GM19397 (cell line): ENCODE measurements at regions not wholly inside any gene's neighbourhood (a gene's known extent, or its start where the extent isn't known, plus 50 kb on each side); places are given as distances from the start of the nearest gene placed in this dataset.
"Not testable (repeated sequence)": the region's sequence is repeated elsewhere in the genome, so short reads cannot be mapped to it uniquely, and the experiment has no call there.

Source experiments
- ATAC-seq: cut with Tn5 transposase; IDR thresholded peaks from one replicate; pipeline ENCODE4 v1.9.1; 2021; ENCODE audit warnings: mild to moderate bottlenecking, moderate library complexity; ENCODE audit not compliant: unreplicated experiment

DNA sequence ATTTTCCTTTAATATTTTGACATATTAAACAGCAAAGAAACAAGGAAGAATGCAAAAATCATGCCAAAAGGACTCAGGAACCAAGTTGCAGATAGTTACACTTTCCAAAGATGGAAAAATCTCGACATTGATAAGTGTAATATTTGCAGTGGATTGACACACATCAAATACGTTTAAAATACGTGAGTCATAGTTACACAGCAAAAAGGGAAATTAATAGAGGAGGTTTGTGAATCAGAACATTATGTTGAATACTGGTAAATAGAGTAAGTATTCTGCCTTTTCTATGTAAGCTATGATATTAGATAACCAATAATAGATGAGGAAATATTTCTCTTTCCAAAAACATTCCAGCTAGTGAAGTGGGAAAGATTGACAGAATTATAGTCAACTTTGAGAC, 1761.3 kb upstream of the IGFBP7 start:
- ATAC-seq: no peak

DNA sequence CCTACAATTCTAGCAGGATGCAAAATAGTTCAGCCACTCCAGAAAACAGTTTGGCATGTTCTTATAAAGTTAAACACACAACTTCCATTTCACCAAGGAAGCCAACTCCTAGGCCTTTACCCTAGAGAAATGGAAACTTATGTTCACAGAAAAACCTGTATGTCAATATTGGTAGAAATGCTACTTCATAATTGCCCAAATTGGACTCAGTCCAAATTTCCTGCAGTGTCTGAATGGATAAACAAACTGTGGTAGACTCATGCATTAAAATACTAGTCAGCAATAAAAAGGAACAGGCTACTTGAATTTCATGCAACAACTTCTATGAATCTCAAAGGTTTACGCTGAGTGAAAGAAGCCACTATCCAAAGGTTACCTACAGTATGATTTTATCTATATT, 1738.8 kb upstream of the IGFBP7 start:
- ATAC-seq: no peak

DNA sequence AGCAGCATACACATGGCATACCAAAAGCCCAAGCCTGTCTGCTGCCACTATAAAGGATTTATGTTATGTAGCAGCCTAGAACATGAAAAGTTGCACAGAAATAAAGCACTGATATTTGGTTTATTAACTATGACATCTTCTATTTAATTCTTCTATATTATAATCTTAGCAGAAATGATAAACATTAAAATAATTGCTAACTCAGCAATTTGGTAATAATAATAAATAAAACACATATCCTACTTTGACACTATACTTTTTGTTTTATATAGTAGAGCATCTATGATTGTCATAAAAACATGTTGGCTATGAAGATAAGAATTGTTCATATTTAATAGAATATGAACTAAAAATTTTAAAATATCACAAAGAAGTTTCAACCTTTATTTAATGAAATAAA, 1733.3 kb upstream of the IGFBP7 start:
- no peak for ATAC-seq

DNA sequence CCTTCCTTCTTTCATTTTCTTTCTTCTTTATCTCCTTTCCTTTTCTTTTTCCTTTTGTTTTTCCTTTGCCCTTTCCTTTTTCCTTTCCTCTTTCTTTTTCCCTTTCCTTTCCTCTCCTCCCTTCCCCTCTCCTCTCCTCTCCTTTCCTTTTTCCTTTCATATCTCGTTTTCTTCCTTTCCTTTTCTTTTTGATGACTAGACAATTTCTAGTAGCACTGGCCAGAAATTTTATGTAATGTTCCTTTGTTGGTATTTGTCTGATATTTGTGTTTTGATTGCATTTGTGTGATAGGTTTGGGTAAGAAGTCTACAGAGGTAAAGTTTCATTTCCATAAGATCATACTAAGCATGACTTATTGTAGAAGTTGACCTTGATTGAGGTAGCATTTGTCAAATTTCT, 1722.9 kb upstream of the IGFBP7 start:
- no peak for ATAC-seq

DNA sequence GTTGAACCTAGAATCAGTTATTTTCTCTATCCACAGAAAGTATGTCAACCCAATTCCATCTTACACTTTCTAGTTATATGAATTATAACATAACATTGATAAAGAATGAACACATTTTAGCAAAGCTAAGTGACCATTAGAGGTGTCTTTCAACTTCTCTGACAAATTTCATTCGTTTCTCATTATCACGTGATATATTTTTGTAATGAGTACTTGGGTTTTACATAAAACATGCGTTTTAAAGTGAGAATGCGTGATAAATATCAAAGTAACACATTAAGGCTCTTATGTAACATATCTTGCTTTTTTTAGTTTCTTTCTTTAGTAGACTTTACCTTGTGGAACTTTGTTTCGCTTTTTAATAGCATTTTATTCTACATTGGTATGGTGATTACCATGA, 1715.1 kb upstream of the IGFBP7 start:
- no peak for ATAC-seq

DNA sequence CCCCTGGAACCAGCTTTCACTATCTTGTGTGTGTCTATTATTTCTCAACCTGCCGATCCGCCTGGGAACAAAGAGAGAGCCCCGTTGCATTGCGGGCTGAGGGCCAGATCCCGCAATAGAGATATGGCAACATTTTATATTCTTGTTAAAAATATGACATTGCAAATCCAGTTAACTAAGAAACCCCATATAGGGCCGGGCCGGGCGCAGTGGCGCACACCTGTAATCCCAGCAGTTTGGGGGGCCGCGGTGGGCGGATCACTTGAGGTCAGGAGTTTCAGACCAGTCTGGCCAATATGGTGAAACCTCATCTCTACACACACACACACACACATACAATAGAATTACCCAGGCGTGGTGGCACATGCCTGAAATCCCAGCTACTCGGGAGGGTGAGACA, 1708.4 kb upstream of the IGFBP7 start:
- not testable (repeated sequence) for ATAC-seq

DNA sequence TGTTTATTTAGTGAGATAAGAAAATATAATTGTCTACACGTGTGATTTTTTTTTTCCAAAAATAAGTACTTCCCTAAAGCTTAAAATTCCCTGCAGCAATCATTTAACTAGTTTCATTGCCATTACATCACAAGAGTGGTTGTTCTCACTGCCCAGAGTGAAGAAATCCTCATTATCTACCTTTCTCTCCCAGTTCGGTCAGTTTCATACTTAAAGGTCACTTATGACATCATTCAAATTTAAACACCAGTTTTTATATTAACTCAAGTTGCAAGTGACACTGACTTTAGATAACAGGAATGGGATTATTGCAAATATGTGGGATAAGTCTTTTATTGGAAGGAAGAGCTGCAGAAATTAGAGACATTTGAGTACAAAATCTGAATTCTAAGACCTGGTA, 1699.8 kb upstream of the IGFBP7 start:
- no peak for ATAC-seq

DNA sequence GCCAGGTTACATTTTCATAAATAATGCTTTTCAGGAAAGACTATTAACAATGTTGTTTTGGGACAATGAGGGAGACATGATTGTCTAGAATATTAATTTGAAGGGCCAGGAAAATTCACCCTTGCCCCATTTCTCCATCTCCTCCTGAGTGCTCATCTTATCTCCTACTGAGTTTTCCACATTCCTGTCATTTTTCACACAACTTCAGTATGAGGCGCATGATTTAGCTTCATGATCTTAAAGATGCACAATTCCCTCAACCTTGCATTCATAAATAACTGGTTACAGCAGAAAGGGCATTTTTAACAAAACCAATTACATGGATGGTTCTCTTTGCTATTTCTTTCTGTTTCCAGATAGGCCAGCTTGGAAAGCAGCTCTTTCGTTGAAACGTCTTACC, 1699.2 kb upstream of the IGFBP7 start:
- no peak for ATAC-seq

DNA sequence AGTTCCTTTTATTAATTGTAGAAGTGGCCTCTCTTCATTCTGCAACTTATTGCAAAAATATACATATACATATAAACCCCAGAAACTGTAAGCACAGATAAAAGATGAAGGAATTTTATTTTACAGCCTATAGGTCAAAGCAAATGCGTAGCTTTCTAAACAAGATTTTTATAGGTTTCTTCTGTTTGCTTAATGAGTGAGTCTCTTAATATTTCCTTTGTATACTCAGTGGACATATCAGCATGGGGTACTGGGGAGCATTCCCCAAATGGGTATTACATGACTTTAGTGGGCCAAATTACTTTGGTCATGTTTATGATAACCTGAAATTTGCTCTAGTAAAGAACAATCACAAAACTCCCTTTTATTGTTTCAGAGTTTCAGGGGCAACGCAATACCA, 1698.6 kb upstream of the IGFBP7 start:
- ATAC-seq: no peak

DNA sequence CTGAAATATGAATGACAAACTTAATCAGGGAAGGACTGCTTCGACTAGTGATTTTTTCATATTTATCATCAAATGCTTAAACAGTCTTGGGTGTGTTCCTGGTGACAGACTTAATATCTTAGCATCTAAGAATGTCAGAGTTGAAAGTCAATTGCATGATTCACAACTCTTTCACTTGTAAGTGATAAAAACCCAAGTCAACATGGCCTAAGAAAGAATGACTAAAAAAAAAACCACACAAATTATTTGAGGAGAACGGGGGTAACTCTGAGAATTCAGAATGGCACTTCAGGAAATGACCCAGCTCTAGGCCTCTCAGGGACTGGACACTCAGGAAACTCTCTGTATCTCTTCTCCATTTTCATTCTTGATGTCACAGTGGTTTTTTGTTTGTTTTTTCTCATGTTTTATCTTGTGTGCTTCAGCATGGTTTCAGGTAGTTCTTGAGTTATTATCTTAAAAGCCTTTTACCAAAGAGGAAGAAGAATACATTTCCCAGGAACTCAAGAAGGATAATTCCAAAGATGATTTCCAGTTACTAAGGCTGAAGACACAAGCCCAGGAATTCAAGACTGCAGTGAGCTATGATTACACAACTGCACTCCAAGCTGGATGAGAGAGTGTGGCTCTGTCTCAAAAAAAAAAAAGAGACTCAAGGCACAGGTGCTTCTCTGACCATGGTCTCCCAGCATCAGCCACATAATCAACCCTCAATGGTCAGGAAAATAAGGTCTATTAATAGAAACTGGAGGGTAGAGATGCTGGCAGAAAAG, 1697.8 kb upstream of the IGFBP7 start:
- no peak for ATAC-seq

DNA sequence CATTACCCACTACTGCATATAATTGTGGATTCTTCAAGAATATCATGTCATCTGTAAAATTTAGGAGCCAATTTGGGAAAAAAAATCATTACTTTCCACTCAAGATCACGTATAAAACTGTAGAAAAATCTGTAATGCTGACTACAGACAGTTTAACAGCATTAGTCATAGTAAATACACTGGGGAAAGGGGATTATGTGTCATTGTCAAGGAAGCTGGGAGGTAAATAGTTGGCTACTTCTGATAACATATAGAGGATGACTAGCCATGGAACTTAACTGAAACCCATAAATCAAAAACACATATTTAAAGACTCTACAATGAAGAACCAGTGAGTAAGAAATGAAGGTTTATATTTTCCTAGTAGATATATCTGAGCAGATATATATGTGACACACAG, 1666.4 kb upstream of the IGFBP7 start:
- no peak for ATAC-seq

DNA sequence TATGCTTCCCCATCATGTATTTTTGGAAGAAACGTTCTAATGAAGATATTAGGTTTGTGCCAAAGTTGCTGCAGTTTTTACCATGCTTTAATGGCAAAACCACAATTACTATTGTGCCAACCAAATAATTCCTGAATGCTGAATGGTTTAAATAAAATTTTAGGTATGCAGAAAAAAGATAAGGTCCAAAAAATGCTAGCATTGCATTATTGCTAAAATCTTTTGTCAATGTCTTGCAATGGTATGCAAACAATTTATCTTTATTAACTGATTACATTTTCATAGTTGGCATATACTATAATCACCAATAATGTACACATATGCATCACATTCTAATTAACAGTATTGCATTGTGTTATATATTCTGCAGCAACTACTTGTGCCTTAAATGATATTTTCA, 1657.4 kb upstream of the IGFBP7 start:
- ATAC-seq: no peak

DNA sequence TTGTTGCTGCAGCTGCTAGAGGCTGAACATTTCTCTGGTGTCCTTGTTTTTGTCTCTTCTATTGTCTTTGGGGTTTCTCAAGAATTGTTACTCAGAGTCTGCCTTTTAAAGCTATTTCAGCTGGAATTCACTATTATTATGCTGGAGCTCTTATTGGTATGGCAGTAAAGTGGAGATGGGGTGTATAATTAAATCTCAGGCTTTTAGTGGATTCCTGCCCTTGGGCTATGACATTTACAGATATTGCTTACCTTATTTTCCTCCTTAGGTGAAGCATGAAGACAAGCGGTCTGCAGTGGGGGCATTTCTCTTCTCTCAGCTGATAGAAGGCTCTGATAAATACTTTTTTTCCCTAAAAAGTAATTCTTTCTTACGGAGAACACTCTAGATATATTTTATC, 1656.6 kb upstream of the IGFBP7 start:
- no peak for ATAC-seq

DNA sequence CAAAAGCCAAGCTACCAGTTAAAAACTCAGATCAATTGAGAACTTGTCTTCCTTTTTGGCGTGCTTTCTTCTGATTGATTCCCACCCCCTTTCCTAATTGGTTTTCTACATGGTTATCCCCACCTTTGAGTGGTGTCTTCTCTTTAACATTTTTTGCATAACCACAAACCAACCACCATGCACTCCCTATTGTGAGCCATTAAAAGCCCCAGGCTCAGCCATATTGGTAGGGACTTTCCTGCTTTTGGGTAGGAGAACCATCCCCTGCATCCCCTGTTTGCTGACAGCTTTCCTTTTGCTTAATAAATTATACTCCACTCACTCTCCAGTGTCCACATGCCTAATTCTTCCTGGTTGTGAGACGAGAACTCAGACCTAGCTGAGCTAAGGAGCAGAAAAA, 1651.4 kb upstream of the IGFBP7 start:
- ATAC-seq: no peak

DNA sequence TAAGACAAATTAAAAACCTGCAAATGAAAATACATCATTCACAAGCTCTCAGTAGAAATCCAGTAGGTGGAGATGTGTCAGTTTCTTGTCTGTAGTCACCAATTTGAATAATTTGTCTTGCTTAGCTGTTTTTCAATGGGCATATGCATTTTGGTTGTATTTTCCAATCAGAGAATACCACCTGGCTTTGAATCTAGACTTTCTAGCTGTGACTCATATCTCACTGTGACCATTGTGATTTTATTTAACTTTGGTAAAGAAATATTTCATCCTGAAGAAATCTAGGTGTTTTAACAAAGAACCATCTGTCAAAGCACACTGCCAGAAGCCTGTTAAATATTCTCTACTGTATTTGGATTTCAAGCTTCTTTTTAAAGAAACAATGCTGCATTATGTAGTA, 1650.6 kb upstream of the IGFBP7 start:
- no peak for ATAC-seq

DNA sequence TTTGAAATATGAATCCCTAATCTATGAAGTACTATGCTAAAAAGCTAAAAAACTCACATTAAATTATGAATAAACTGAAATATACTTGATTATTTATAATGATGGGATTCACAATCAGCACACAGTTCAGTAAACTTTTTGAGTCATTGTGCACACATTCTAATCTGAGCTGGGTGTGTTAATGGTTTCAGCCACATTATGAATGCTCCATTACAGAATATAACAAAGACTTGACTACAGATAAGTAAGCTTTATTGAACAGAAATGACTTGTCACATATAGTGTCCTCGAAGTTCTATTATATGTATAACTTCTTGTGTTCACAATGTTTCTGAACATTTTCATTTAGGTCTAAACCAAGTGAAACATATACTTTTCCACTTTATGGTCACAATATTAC, 1649.9 kb upstream of the IGFBP7 start:
- ATAC-seq: no peak

DNA sequence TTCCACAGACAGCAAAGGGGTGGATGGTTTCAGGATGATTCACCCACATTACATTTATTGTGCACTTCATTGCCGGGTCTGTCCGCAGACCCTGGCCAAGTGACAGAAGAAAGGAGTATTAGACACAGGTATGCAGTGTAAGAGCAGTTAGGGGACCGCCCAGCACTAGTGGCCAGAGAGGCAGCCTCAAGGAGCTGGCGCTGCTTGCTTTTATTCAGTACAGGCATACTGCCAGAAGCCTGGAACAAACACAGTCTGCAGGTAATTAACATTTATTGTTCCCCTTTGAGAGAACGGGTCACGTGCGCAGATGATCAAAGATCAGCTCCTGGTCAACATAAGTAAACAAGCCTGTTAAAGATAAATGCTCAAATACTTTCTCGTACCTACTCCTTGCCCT, 1639.0 kb upstream of the IGFBP7 start:
- ATAC-seq: no peak

DNA sequence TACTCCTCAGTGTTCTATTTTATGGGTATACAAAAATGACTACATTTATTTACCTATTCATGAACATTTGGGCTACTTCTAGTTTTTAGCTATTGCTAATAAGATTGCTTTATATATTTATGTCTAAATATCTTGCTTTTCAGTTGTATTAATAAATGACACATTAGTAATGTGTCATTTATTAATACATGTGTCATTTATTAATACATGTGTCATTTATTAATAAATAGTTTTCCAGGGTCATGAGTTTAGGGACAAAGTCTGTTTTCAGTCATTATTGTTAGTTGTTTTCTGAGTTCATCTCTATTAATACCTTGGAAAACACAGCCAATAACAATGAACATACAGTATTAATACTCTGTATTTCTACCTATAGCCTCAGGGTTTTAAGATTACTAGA, 1630.7 kb upstream of the IGFBP7 start:
- ATAC-seq: no peak

DNA sequence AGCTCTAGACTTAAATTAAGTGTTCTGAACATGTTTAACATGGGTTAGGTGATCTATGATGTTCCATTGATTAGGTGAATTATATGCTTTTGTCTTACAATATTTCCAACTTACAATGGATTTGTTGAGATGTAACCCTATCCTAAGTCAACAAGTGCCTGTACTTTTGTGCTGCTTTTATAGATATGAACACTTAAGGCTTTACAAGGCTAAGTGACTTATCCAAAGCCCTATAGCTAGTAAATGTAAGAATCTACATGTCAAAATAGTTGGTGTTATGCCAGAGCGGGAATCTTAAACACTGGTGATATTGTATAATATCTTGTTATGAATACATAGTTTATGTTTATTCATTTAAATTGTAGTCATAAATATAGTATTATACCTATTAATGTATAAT, 1629.1 kb upstream of the IGFBP7 start:
- ATAC-seq: no peak

DNA sequence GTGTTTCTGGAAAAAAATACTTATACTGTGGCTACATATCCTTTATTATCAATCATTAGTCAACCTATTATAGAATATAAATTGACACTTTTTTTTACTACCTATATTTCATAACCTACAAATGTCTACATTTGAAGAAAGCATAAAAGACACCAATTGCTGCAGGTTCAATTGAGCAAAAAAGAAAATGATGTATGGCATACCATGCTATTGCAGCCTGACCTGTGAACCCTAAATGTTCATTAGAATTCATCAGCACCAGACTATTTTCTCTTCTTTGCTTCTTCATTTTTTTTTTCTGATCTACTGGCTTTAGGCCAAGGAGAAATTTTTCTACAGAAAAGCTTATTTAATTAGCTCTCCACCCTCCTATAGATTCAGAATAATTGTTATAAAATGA, 1628.2 kb upstream of the IGFBP7 start:
- ATAC-seq: no peak

DNA sequence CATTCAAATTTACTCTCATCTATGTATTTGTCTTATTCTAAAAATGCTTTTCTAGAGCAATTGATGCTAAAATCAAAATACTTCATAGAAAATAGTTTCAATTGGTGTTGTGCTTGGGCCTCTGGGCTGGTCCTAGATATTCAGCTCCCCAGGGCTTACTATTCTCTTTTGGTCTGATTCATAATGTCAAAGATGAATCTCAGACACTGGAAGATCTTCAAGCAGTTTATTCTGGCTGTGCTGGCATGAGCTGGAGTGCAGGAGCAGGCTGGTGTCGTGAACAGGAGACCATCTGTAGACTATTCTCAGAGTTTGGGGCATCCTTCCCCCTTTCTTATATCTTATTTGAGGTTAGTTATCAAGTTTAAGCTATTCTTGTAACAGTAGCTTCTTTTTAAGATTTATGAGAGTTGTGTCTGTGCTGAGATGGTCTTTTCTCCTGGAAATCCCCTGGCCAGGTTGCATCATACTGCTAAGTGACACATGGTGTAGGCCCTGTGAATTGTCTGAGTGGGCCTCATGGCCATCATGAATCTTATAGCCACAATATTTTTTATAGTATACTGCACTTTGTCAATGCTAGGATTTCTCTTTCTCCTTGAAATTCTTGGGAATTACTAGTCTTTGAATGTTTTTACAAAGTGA, 1624.0 kb upstream of the IGFBP7 start:
- peak; percentile 67 for ATAC-seq

DNA sequence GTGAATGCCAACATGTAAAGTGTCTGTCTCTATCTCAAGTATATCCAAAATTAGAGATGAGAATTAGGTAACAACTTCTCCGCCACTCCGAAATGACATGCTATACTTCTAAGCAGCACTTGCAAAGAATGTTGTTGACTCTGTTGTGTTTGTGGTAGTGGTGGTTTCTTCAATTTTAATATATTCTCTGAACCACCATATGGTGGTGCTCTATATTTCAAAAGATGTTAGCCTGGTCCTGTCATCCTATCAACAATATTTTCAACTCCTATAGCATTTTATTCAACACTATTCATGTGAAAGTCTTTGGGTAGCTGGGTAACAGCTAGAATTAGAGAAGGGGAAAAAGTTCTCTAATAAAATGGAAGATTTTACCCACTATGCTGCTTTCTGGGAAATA, 1622.8 kb upstream of the IGFBP7 start:
- no peak for ATAC-seq

DNA sequence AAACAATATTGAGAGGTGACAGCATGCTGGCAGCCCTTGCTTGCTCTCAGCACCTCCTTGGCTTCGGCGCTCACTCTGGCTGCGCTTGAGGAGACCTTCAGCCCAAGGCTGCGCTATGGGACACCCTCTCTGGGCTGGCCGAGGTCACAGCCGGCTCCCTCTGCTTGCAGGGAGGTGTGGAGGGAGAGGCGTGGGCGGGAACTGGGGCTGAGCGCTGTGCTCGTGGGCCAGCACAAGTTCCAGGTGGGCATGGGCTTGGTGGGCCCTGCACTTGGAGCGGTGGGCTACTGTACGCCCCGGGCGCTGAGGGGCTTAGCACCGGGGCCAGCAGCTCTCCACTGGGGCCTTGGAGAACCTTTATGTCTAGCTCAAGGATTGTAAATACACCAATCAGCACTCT, 1613.8 kb upstream of the IGFBP7 start:
- no peak for ATAC-seq
